Islet of Langerhans (tissue), 1 donor: ENCODE measurements at regions not wholly inside any gene's neighbourhood (a gene's known extent, or its start where the extent isn't known, plus 50 kb on each side); places are given as distances from the start of the nearest gene placed in this dataset.
A peak's percentile ranks its signal among the peaks of the same experiment; 100 is the strongest.
"Not testable (repeated sequence)": the region's sequence is repeated elsewhere in the genome, so short reads cannot be mapped to it uniquely, and the experiment has no call there.

Source experiments
- FAIRE-seq: peaks from one replicate; lab custom pipeline; 2011; peaks lifted over from hg19 to GRCh38; lab: Jason Lieb, UNC

GRCh38 chr6:147651-148050 lies 144.6 kb upstream of the DUSP22 start:
- not testable (repeated sequence) for FAIRE-seq

GRCh38 chr6:148051-148984 lies 144.0 kb upstream of the DUSP22 start:
- not testable (repeated sequence) for FAIRE-seq

GRCh38 chr6:150147-150546 lies 142.1 kb upstream of the DUSP22 start:
- FAIRE-seq, result not testable (repeated sequence)

GRCh38 chr6:152436-152835 lies 139.9 kb upstream of the DUSP22 start:
- not testable (repeated sequence) for FAIRE-seq

GRCh38 chr6:153026-153425 lies 139.3 kb upstream of the DUSP22 start:
- FAIRE-seq, result not testable (repeated sequence)

- FAIRE-seq, result not testable (repeated sequence)
Measured at GRCh38 chr6:153867-154266, 138.4 kb upstream of the DUSP22 start.

- FAIRE-seq, result not testable (repeated sequence)
Measured at GRCh38 chr6:154321-155092, 137.8 kb upstream of the DUSP22 start.

GRCh38 chr6:156010-156409 lies 136.3 kb upstream of the DUSP22 start:
- FAIRE-seq, result no peak

GRCh38 chr6:156441-157140 lies 135.7 kb upstream of the DUSP22 start:
- FAIRE-seq, result not testable (repeated sequence)

GRCh38 chr6:157176-157575 lies 135.1 kb upstream of the DUSP22 start:
- FAIRE-seq, result not testable (repeated sequence)

GRCh38 chr6:161657-162056 lies 130.6 kb upstream of the DUSP22 start:
- not testable (repeated sequence) for FAIRE-seq

- FAIRE-seq, result no peak
Measured at GRCh38 chr6:164720-165119, 127.6 kb upstream of the DUSP22 start.

- no peak for FAIRE-seq
Measured at GRCh38 chr6:165263-165662, 127.0 kb upstream of the DUSP22 start.

GRCh38 chr6:165906-166305 lies 126.4 kb upstream of the DUSP22 start:
- no peak for FAIRE-seq

- FAIRE-seq, result peak; percentile 90
Measured at GRCh38 chr6:168865-169455, 123.3 kb upstream of the DUSP22 start.

- no peak for FAIRE-seq
Measured at GRCh38 chr6:174036-174435, 118.3 kb upstream of the DUSP22 start.

- FAIRE-seq, result no peak
Measured at GRCh38 chr6:175680-176079, 116.6 kb upstream of the DUSP22 start.

GRCh38 chr6:176766-177165 lies 115.5 kb upstream of the DUSP22 start:
- FAIRE-seq, result no peak

- no peak for FAIRE-seq
Measured at GRCh38 chr6:178119-178518, 114.2 kb upstream of the DUSP22 start.

GRCh38 chr6:178929-179328 lies 113.4 kb upstream of the DUSP22 start:
- FAIRE-seq, result not testable (repeated sequence)

GRCh38 chr6:179340-179950 lies 112.8 kb upstream of the DUSP22 start:
- no peak for FAIRE-seq
